IMR-90 (cell line): ENCODE measurements at regions not wholly inside any gene's neighbourhood (a gene's known extent, or its start where the extent isn't known, plus 50 kb on each side); places are given as distances from the start of the nearest gene placed in this dataset.

ENCODE experiments used
- ATAC-seq: fragments of 200-7000 bp; cut with Tn5 transposase; 2 replicates; pipeline ENCODE4 v1.9.1; 2020; ENCODE audit warnings: low read depth, mild to moderate bottlenecking, moderate library complexity
- BruUV-seq: library from RNA; stranded (reverse); fragments of 400-500 nt; replicated peaks from 2 replicates; lab custom pipeline; 2021; lab: Mats Ljungman, UMichigan
- CTCF ChIA-PET: fragments of 300-600 bp; formaldehyde crosslinking; extraction: SDS; loops from one replicate; lab custom pipeline; 2021; ENCODE audit warnings: antibody characterized with exemption; lab: Yijun Ruan, JAX
- POLR2A ChIA-PET: fragments of 300-600 bp; sonication (Branson Sonifier 250); formaldehyde crosslinking; loops from one replicate; lab custom pipeline; 2022; ENCODE audit warnings: antibody characterized with exemption; ENCODE audit not compliant: unreplicated experiment; lab: Charles Lee
- DNase-seq: peaks from one replicate; pipeline ENCODE4 v3.0.0; 2013
- H2AFZ ChIP-seq: replicated peaks from 2 replicates; pipeline ENCODE3; 2013; ENCODE audit warnings: low read length, mild to moderate bottlenecking; ENCODE audit not compliant: poor library complexity
- H2AK5ac ChIP-seq: 2 replicates; pipeline ENCODE4 v1.6.1; 2013; ENCODE audit warnings: low read depth, low read length, inconsistent platforms
- H2AK9ac ChIP-seq: replicated peaks from 2 replicates; pipeline ENCODE3; 2013; ENCODE audit warnings: mild to moderate bottlenecking, low read depth, low read length, moderate library complexity; ENCODE audit not compliant: poor library complexity
- H2BK120ac ChIP-seq: 2 replicates; pipeline ENCODE4 v1.6.1; 2013; ENCODE audit warnings: low read depth, low read length, inconsistent platforms
- H2BK15ac ChIP-seq: 3 replicates; pipeline ENCODE4 v1.6.1; 2013; ENCODE audit warnings: low read depth, low read length, inconsistent platforms
- H2BK20ac ChIP-seq: 2 replicates; pipeline ENCODE4 v1.6.1; 2013; ENCODE audit warnings: low read depth, mild to moderate bottlenecking, inconsistent platforms, low read length, moderate library complexity
- H2BK5ac ChIP-seq: 2 replicates; pipeline ENCODE4 v1.6.1; 2013; ENCODE audit warnings: mild to moderate bottlenecking, low read depth, low read length, inconsistent platforms; ENCODE audit not compliant: poor library complexity, severe bottlenecking
- H3K14ac ChIP-seq: replicated peaks from 2 replicates; pipeline ENCODE4 v1.6.1; 2013; ENCODE audit warnings: low read depth, low read length, inconsistent platforms
- H3K18ac ChIP-seq: 2 replicates; pipeline ENCODE4 v1.6.1; 2013; ENCODE audit warnings: low read depth, low read length, control low read depth
- H3K23ac ChIP-seq: 2 replicates; pipeline ENCODE4 v1.6.1; 2013; ENCODE audit warnings: low read depth, low read length, inconsistent platforms
- H3K27ac ChIP-seq: 2 replicates; pipeline ENCODE4 v1.5.1; 2013; ENCODE audit warnings: mild to moderate bottlenecking, control low read depth, low read length; ENCODE audit not compliant: insufficient read depth
- H3K27me3 ChIP-seq: 2 replicates; pipeline ENCODE4 v1.6.1; 2013; ENCODE audit warnings: low read length; ENCODE audit not compliant: control insufficient read depth, insufficient read depth
- H3K36me3 ChIP-seq: 2 replicates; pipeline ENCODE4 v1.6.1; 2013; ENCODE audit warnings: low read length, mixed read lengths; ENCODE audit not compliant: control insufficient read depth, insufficient read depth
- H3K4ac ChIP-seq: 2 replicates; pipeline ENCODE4 v1.6.1; 2013; ENCODE audit warnings: low read depth, low read length, inconsistent platforms
- H3K4me1 ChIP-seq: 2 replicates; pipeline ENCODE4 v1.6.1; 2013; ENCODE audit warnings: low read length, mixed read lengths; ENCODE audit not compliant: control insufficient read depth, insufficient read depth
- H3K4me2 ChIP-seq: 2 replicates; pipeline ENCODE4 v1.6.1; 2013; ENCODE audit warnings: low read depth, mild to moderate bottlenecking, control low read depth, low read length, moderate library complexity
- H3K4me3 ChIP-seq: 2 replicates; pipeline ENCODE4 v1.5.1; 2013; ENCODE audit warnings: low read depth, mild to moderate bottlenecking, control low read depth, low read length, moderate library complexity; ENCODE audit not compliant: insufficient read depth
- H3K56ac ChIP-seq: 2 replicates; pipeline ENCODE4 v1.6.1; 2013; ENCODE audit warnings: low read length, inconsistent platforms; ENCODE audit not compliant: insufficient read depth; ENCODE audit errors: extremely low read depth
- H3K79me1 ChIP-seq, 2 experiments: 2 replicates each; pipeline ENCODE4 v1.6.1; 2013; ENCODE audit warnings: low read length in 2 of 2, inconsistent platforms in 1 of 2, low read depth in 1 of 2
- H3K9ac ChIP-seq: 2 replicates; pipeline ENCODE4 v1.6.1; 2013; ENCODE audit warnings: low read depth, low read length, control low read depth
- H3K9me1 ChIP-seq: 2 replicates; pipeline ENCODE4 v1.6.1; 2013; ENCODE audit warnings: low read length, inconsistent platforms; ENCODE audit not compliant: insufficient read depth
- H3K9me3 ChIP-seq: 2 replicates; pipeline ENCODE4 v1.6.1; 2013; ENCODE audit warnings: low read length; ENCODE audit not compliant: control insufficient read depth, insufficient read depth
- H4K20me1 ChIP-seq: 2 replicates; pipeline ENCODE4 v1.6.1; 2013; ENCODE audit warnings: low read length, inconsistent platforms; ENCODE audit not compliant: insufficient read depth
- H4K5ac ChIP-seq: 2 replicates; pipeline ENCODE4 v1.6.1; 2013; ENCODE audit warnings: mild to moderate bottlenecking, low read depth, low read length, control low read depth
- H4K8ac ChIP-seq, 2 experiments: 2 replicates each; pipeline ENCODE4 v1.6.1; 2013; ENCODE audit warnings: low read depth in 2 of 2, low read length in 2 of 2, control low read depth in 1 of 2, inconsistent platforms in 1 of 2
- H4K91ac ChIP-seq: 2 replicates; pipeline ENCODE4 v1.6.1; 2013; ENCODE audit warnings: low read depth, low read length, inconsistent platforms; ENCODE audit not compliant: insufficient read depth
- CEBPB ChIP-seq: IDR thresholded peaks from 2 replicates; pipeline ENCODE4 v1.6.1; 2012; ENCODE audit warnings: low read depth, low read length, improper control_type of control experiment
- FOS ChIP-seq: fragments of 150-350 bp; IDR thresholded peaks from 2 replicates; pipeline ENCODE4 v1.6.1; 2016; ENCODE audit warnings: low read depth, low read length
- MAFK ChIP-seq: IDR thresholded peaks from 2 replicates; pipeline ENCODE4 v1.6.1; 2012; ENCODE audit warnings: low read depth, low read length, improper control_type of control experiment
- NFE2L2 ChIP-seq: fragments of 150-350 bp; IDR thresholded peaks from 2 replicates; pipeline ENCODE4 v1.6.1; 2016; ENCODE audit warnings: low read depth, mild to moderate bottlenecking, low read length
- WGBS, 2 experiments: methylation state at CpG; one replicate each; pipeline versions ENCODE4 v1.1.5 to v1.1.7; 2013; ENCODE audit warnings: missing lambda C conversion rate in 2 of 2; ENCODE audit not compliant: insufficient read length in 1 of 2; ENCODE audit errors: extremely low coverage in 2 of 2; 5-methylcytosine and 5-hydroxymethylcytosine counted together
- dilution Hi-C: fragments of 300-500 bp; cut with HindIII; formaldehyde crosslinking; loops from one replicate; pipeline ENCODE4 v1.14.3; 2018; ENCODE audit warnings: low sequenced_read_pairs; ENCODE audit not compliant: unreplicated experiment
- in situ Hi-C: fragments of 300-500 bp; cut with MboI; formaldehyde crosslinking; loops from 3 replicates; pipeline ENCODE4 v1.14.3; 2019; ENCODE audit warnings: low sequenced_read_pairs, inconsistent platforms, mixed read lengths
- intact Hi-C: fragments of 100-400 bp; cut with micrococcal nuclease; formaldehyde crosslinking; loops from 2 replicates; pipeline ENCODE4 v1.10.0; 2022
- TF ChIP-seq, protein P1 (sequence below): fragments of 150-350 bp; IDR thresholded peaks from 2 replicates; pipeline ENCODE4 v1.6.1; 2016; ENCODE audit warnings: low read depth, mild to moderate bottlenecking, low read length, moderate library complexity, borderline replicate concordance
- TF ChIP-seq, protein P2 (sequence below): conservative IDR thresholded peaks from 2 replicates; pipeline ENCODE4 v1.5.1; 2012; ENCODE audit warnings: mild to moderate bottlenecking, low read depth, low read length, improper control_type of control experiment

DNA sequence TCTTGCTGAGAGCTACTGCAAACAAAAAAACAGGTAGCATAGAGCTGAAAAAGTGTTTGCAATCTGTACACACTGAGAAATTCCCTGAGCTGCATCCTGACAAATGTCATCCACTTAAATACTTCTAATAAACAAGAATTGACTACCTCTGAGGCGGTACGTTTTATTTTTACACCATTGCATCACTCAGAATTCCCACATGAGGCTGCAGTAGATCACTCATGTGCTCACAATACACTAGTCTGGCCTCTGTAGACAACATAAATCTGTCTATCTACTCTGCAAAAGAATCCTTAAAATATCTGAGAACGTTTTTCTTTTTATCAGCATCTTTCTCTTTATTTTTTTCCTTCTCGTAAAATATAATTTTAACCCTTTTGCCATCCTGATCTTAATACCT, 661.4 kb downstream of the EPHA7 start:
- Histone ChIP-seq H3K4me3 (no peak overlapping the region), H3K14ac (no peak overlapping the region), H3K9ac (no peak overlapping the region), H4K5ac (no peak overlapping the region), H2BK5ac (no peak overlapping the region), H3K56ac (no peak overlapping the region), H2BK120ac (no peak overlapping the region), H3K27ac (no peak overlapping the region), H3K18ac (no peak overlapping the region), H3K23ac (no peak overlapping the region), H3K9me1 (no peaks in the 10 kb centered on the region), H3K27me3 (no peaks in the 10 kb centered on the region), H4K91ac (no peak overlapping the region), H2BK20ac (no peak overlapping the region), H4K20me1 (no peaks in the 10 kb centered on the region), H2BK15ac (no peak overlapping the region), H3K4ac (no peak overlapping the region), H3K79me1 (no peaks in the 10 kb centered on the region), H3K4me2 (no peak overlapping the region), H2AFZ (no peak overlapping the region), H4K8ac (no peak overlapping the region), H2AK9ac (no peak overlapping the region), H3K4me1 (no peaks in the 10 kb centered on the region), H3K9me3 (peaks cover 1% of the 10 kb centered on the region), H3K36me3 (no peaks in the 10 kb centered on the region), H2AK5ac (no peak overlapping the region)
- intact Hi-C loops (loop anchor here (5.0 kb wide), 1 partner anchor 41 kb away; no protein-coding TSS in a partner anchor), dilution Hi-C loops (no loop called here), in situ Hi-C loops (no loop called here)
- ChIA-PET POLR2A (no interaction called here), CTCF (interaction anchor here (0.6 kb wide), 1 partner anchor 78 kb away, joined by 3 read pairs; no protein-coding TSS in a partner anchor)
- ATAC-seq (no peak), DNase-seq (no peak)
- BruUV-seq: no TSS peak
- WGBS, 2 experiments: 100% methylated on average over 2 of the region's 4 CpGs; no CpG with 5 or more reads in 1 of the 2 experiments
- TF ChIP-seq NFE2L2 (no peak), FOS (no peak), MAFK (no peak), CEBPB (no peak)
- TF ChIP-seq, protein P1, sequence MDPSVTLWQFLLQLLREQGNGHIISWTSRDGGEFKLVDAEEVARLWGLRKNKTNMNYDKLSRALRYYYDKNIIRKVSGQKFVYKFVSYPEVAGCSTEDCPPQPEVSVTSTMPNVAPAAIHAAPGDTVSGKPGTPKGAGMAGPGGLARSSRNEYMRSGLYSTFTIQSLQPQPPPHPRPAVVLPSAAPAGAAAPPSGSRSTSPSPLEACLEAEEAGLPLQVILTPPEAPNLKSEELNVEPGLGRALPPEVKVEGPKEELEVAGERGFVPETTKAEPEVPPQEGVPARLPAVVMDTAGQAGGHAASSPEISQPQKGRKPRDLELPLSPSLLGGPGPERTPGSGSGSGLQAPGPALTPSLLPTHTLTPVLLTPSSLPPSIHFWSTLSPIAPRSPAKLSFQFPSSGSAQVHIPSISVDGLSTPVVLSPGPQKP: no peak
- TF ChIP-seq, protein P2, sequence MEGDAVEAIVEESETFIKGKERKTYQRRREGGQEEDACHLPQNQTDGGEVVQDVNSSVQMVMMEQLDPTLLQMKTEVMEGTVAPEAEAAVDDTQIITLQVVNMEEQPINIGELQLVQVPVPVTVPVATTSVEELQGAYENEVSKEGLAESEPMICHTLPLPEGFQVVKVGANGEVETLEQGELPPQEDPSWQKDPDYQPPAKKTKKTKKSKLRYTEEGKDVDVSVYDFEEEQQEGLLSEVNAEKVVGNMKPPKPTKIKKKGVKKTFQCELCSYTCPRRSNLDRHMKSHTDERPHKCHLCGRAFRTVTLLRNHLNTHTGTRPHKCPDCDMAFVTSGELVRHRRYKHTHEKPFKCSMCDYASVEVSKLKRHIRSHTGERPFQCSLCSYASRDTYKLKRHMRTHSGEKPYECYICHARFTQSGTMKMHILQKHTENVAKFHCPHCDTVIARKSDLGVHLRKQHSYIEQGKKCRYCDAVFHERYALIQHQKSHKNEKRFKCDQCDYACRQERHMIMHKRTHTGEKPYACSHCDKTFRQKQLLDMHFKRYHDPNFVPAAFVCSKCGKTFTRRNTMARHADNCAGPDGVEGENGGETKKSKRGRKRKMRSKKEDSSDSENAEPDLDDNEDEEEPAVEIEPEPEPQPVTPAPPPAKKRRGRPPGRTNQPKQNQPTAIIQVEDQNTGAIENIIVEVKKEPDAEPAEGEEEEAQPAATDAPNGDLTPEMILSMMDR: no peak
